OCI-LY7 (cell line): ENCODE measurements at regions not wholly inside any gene's neighbourhood (a gene's known extent, or its start where the extent isn't known, plus 50 kb on each side); places are given as distances from the start of the nearest gene placed in this dataset.

Source experiments
- BruUV-seq: library from RNA; stranded (reverse); fragments of 400-500 nt; replicated peaks from 2 replicates; lab custom pipeline; 2021; lab: Mats Ljungman, UMichigan
- CTCF ChIA-PET: fragments of 300-600 bp; sonication (Branson Sonifier 250); formaldehyde crosslinking; loops from one replicate; lab custom pipeline; 2022; ENCODE audit warnings: antibody characterized with exemption; ENCODE audit not compliant: unreplicated experiment; lab: Charles Lee
- POLR2A ChIA-PET: fragments of 300-600 bp; sonication (Branson Sonifier 250); formaldehyde crosslinking; loops from one replicate; lab custom pipeline; 2022; ENCODE audit warnings: antibody characterized with exemption; lab: Charles Lee
- DNase-seq: peaks from one replicate; pipeline ENCODE4 v3.0.0-alpha.2; 2015; ENCODE audit warnings: low spot score
- H2AFZ ChIP-seq: fragments of 200-600 bp; sonication (generic), shearing (Covaris generic); 2 replicates; pipeline ENCODE4 v1.6.1; 2014; ENCODE audit warnings: mild to moderate bottlenecking, antibody characterized with exemption, low read length, moderate library complexity
- H3K27ac ChIP-seq: fragments of 200-600 bp; sonication (generic); 2 replicates; pipeline ENCODE4 v1.5.1; 2014; ENCODE audit warnings: mixed run types, low read depth, mild to moderate bottlenecking, moderate library complexity, low read length, inconsistent platforms; ENCODE audit not compliant: poor library complexity, severe bottlenecking
- H3K36me3 ChIP-seq: fragments of 200-600 bp; sonication (generic); 2 replicates; pipeline ENCODE4 v1.6.1; 2014; ENCODE audit warnings: mild to moderate bottlenecking, antibody characterized with exemption, low read length, moderate library complexity, mixed read lengths; ENCODE audit not compliant: insufficient read depth
- H3K4me1 ChIP-seq: fragments of 200-600 bp; sonication (generic); 2 replicates; pipeline ENCODE4 v1.5.1; 2014; ENCODE audit warnings: mild to moderate bottlenecking, low read length; ENCODE audit not compliant: insufficient read depth, poor library complexity, severe bottlenecking
- H3K4me2 ChIP-seq: fragments of 200-600 bp; sonication (generic); 2 replicates; pipeline ENCODE4 v1.6.1; 2014; ENCODE audit warnings: mild to moderate bottlenecking, low read length
- H3K4me3 ChIP-seq: fragments of 200-600 bp; sonication (generic); 2 replicates; pipeline ENCODE4 v1.5.1; 2014; ENCODE audit warnings: mild to moderate bottlenecking, low read depth, low read length; ENCODE audit not compliant: poor library complexity, severe bottlenecking
- H3K79me2 ChIP-seq: fragments of 200-600 bp; sonication (generic); 2 replicates; pipeline ENCODE4 v1.6.1; 2016; ENCODE audit warnings: low read depth, mild to moderate bottlenecking, low read length, moderate library complexity, mixed read lengths; ENCODE audit not compliant: insufficient read depth
- H3K9me2 ChIP-seq: fragments of 200-600 bp; sonication (generic); 2 replicates; pipeline ENCODE4 v1.6.1; 2016; ENCODE audit warnings: mild to moderate bottlenecking, low read length, mixed read lengths; ENCODE audit not compliant: insufficient read depth
- H3K9me3 ChIP-seq: fragments of 200-600 bp; sonication (generic); 2 replicates; pipeline ENCODE4 v1.6.1; 2014; ENCODE audit warnings: mild to moderate bottlenecking, mixed run types, low read length, mixed read lengths
- H4K20me1 ChIP-seq: fragments of 200-600 bp; sonication (generic); 2 replicates; pipeline ENCODE4 v1.6.1; 2014; ENCODE audit warnings: mild to moderate bottlenecking, antibody characterized with exemption, low read length, moderate library complexity, mixed read lengths; ENCODE audit not compliant: insufficient read depth
- CTCF ChIP-seq: fragments of 200-600 bp; sonication (generic); conservative IDR thresholded peaks from 2 replicates; pipeline ENCODE4 v1.5.1; 2014; ENCODE audit warnings: mild to moderate bottlenecking, antibody characterized with exemption, low read length, moderate library complexity, mixed read lengths
- EZH2phosphoT487 ChIP-seq: fragments of 200-600 bp; sonication (generic); IDR thresholded peaks from 2 replicates; pipeline ENCODE4 v1.6.1; 2018; ENCODE audit warnings: low read depth, borderline replicate concordance, mild to moderate bottlenecking, mixed run types, antibody characterized with exemption, low read length, moderate library complexity, mixed read lengths
- intact Hi-C: fragments of 100-400 bp; cut with micrococcal nuclease; formaldehyde crosslinking; loops from one replicate; pipeline ENCODE4 v1.10.0; 2022; ENCODE audit not compliant: unreplicated experiment

GRCh38 chr6:27106382-27106781 is 141.1 kb upstream of the PRSS16 start:
- CTCF ChIA-PET = no interaction called here
- Histone ChIP-seq H4K20me1 (no peaks in the 10 kb centered on the region), H3K4me2 (no peak overlapping the region), H3K36me3 (no peaks in the 10 kb centered on the region), H3K27ac (no peak overlapping the region), H3K9me3 (peaks cover 14% of the 10 kb centered on the region; the same call in 1 of the 2 replicates), H2AFZ (no peak overlapping the region), H3K9me2 (no peaks in the 10 kb centered on the region), H3K79me2 (no peaks in the 10 kb centered on the region), H3K4me3 (no peak overlapping the region), H3K4me1 (no peaks in the 10 kb centered on the region)
- no TSS peak for BruUV-seq
- POLR2A ChIA-PET = no interaction called here
- no peak for DNase-seq
- TF ChIP-seq CTCF (no peak), EZH2phosphoT487 (no peak)
- intact Hi-C loops = no loop called here

GRCh38 chr6:27111743-27112142 is 135.8 kb upstream of the PRSS16 start:
- H2AFZ ChIP-seq = no peak overlapping the region
- intact Hi-C loops = no loop called here
- no peaks in the 10 kb centered on the region for H3K9me2 ChIP-seq
- H3K9me3 ChIP-seq = peaks cover 36% of the 10 kb centered on the region; the same call in 1 of the 2 replicates
- no peak overlapping the region for H3K4me2 ChIP-seq
- H3K4me1 ChIP-seq = no peaks in the 10 kb centered on the region
- no peaks in the 10 kb centered on the region for H3K79me2 ChIP-seq
- peak; percentile 21 for DNase-seq
- H3K4me3 ChIP-seq = no peak overlapping the region
- ChIA-PET CTCF (no interaction called here), POLR2A (no interaction called here)
- no peak overlapping the region for H3K27ac ChIP-seq
- TF ChIP-seq CTCF (no peak), EZH2phosphoT487 (no peak)
- BruUV-seq = no TSS peak
- H3K36me3 ChIP-seq = no peaks in the 10 kb centered on the region
- no peaks in the 10 kb centered on the region for H4K20me1 ChIP-seq

GRCh38 chr6:27112974-27113373 is 134.5 kb upstream of the PRSS16 start:
- Histone ChIP-seq H3K4me1 (no peaks in the 10 kb centered on the region), H3K27ac (no peak overlapping the region), H3K79me2 (no peaks in the 10 kb centered on the region), H3K4me3 (no peak overlapping the region), H3K9me2 (no peaks in the 10 kb centered on the region), H4K20me1 (no peaks in the 10 kb centered on the region), H2AFZ (no peak overlapping the region), H3K36me3 (no peaks in the 10 kb centered on the region), H3K4me2 (no peak overlapping the region), H3K9me3 (peaks cover 36% of the 10 kb centered on the region; the same call in 1 of the 2 replicates)
- no TSS peak for BruUV-seq
- ChIA-PET POLR2A (no interaction called here), CTCF (no interaction called here)
- no peak for DNase-seq
- no peak for TF ChIP-seq CTCF
- intact Hi-C loops = no loop called here
